Hematopoietic multipotent progenitor cell treated with erythropoietin and hydrocortisone succinate and interleukin-3 and kit ligand, for 17 days (in vitro differentiated cells): ENCODE measurements at regions not wholly inside any gene's neighbourhood (a gene's known extent, or its start where the extent isn't known, plus 50 kb on each side); places are given as distances from the start of the nearest gene placed in this dataset.
"Not testable (repeated sequence)": the region's sequence is repeated elsewhere in the genome, so short reads cannot be mapped to it uniquely, and the experiment has no call there.

Experiments
- DNase-seq: peaks from one replicate; pipeline ENCODE4 v3.0.0-alpha.2; 2015; ENCODE audit warnings: low spot score

DNA sequence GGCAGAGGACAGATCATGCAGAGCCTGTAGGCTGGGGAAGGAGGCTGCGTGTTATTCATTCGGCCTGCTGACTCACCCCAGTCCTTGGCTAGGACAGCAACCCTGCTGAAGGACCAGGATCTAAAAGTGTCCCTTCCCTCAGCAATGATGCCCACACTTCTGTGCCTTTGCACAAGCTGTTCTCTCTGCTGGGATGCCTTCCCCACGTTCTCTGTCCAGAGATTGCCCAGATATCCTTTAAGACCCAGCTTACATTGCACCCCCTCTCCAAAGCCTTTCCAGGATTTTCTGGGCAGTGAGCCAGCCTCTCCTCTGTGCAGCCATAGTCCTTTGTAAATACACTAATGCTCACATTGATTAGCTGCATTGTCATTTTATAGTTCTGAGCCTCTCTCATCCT is 99.3 kb upstream of the CHD6 start:
- DNase-seq, result no peak

DNA sequence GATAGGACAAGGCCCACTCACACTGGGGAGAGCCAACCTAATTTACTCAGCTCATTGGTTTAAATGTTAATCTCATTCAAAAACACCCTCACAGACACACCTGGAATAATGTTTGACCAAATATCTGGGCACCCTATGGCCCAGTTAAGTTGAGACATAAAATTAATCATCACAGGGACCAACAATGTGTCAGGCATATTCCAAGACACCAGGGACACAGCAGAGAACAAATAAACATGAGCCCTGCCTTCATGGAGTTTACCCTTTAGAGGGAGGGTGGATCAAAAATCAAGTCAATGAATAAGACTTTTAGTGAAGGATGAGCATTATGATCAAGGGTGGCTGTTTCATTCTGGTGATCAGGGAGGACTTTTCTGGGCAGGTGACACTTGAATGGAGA is 98.7 kb upstream of the CHD6 start:
- no peak for DNase-seq

DNA sequence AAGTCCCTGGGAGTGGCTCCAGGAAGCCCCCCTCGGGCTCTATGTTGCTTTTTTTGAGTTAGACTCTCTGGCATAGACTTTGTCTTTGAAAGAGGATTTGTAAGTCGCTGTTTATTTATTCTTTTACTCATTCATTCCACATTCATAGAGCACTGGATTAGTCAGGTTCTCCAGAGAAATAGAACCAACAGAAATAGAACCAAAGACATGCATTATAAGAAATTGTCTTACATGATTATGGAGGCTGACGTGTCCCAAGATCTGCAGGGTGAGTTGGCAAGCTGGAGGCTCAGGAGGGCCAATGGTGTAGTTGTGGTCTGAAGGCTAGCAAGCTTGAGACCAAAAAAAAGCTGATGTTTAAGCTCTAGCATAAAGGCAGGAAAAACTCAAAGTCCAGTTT is 98.3 kb upstream of the CHD6 start:
- DNase-seq, result no peak

DNA sequence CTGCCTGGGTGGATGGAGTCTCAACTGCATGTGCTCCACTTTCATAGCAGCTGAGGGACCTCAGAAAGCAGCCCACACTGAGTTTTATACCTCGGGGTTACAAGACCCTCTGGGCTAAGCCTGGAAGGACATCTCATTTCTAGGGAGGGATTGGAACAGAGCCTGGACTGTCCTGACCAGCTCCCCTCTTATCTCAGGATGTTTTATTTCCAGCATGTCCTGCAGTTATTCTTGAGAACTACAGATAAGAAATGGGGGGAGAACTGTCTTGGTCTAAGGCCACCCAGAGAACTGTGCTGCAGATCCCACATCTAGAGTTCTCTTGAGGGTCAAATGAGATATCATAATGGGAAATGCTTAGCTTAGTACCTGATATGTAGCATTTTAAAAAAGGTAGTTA is 97.3 kb upstream of the CHD6 start:
- DNase-seq, result no peak

DNA sequence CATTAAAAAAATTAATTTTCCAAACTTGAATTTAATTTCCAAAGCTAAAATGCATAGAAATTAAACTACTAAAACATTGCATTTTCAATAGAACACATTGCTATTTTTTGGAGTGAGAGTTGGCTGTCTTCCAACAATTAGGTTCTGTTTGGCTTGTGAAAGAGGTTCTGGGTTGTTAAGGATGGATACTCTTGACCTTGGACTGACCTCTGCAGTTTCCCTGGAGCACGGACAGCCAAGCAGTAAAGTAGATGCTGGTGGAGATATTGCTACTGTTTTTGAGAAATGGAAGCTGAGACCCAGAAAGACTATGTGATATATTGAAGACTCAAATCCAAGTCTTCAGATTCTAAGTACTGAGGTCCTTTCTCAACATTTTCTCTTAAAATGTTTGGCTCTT is 95.9 kb upstream of the CHD6 start:
- DNase-seq, result no peak

DNA sequence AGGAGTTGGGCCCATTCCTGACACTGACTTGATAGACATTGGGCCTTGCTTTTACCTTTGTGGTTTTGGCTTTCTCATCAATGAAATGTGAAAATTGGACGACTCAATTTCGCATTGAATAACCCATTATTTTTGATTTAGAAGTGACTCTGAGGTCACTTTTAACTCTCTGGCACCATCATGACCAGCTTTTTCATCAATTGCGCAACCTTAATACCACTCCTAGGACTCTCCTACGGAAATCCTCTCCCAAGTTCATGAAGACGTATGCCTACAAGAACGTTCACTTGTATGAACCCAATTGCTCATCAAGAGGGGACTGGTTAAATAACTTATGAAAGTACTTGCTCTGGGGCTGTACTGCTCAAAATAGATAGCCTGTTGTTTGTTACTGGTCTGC is 86.7 kb upstream of the CHD6 start:
- DNase-seq, result no peak

DNA sequence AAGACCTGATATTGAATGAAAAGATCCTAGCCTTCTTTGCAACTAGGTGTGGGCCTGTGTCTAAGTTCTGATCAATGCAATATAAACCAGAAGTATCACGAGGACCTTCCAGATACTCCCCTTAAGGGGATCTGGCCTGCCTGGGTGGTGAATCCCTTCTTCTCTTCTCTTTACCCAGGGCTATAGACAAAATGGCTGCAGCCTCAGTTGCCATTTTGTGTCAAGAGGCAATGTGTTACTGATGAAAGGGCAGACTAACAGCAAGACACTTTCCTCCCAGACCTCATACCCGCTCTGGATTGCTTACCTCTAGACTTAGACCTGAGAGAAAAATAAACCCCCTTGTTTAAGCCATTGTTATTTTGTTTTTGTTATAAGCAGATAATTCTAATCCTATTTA is 84.5 kb upstream of the CHD6 start:
- no peak for DNase-seq

DNA sequence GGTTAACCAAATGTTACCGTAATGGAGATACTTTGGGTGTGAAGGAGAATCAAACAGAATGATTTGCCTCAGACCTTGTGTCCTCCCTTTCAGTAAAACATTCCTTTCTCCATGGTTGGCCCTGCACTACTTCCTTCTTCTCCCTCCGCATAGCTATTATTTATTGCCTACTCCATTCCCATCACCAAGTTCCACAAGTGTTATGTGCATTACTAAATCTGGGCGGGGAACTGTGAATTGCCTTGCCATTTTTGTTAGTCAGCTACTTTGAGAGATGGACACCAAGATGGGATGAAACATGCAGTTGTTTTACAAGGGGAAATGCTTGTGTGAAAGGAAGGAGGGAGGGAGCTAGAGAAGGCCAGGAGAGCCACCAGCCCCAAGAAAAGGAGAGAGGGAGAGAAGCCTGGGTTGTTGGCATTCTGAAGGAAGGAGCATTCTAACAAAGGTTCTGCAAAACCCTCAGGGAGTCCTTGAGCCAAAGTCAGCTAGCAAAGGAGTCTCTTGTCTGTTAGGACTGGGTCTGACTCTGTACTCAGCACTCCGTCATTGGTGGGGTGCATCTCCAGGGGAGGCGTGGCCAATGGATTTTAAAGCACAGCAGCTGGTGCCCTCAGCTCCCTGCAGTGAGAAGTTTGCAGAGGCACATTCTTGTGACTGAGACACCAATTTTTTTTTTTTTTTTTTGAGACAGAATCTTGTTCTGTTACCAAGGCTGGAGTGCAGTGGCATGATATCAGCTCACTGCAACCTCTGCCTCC is 83.6 kb upstream of the CHD6 start:
- DNase-seq, result no peak

DNA sequence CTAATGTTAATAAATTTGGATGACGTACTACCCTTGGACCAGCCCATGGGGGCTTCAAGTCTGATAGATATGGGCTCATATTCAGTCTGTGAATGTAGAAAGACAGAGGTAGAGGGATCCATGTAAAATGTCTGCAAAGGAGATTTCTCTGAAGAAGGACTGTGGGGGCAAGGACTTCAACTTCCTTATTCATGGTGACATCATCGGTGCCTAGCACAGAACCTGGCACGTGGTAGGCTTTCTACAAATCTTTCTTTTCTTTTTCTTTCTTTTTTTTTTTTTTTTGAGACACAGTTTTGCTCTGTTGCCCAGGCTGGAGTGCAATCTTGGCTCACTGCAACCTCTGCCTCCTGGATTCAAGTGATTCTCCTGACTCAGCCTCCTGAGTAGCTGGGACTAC is 81.5 kb upstream of the CHD6 start:
- not testable (repeated sequence) for DNase-seq

DNA sequence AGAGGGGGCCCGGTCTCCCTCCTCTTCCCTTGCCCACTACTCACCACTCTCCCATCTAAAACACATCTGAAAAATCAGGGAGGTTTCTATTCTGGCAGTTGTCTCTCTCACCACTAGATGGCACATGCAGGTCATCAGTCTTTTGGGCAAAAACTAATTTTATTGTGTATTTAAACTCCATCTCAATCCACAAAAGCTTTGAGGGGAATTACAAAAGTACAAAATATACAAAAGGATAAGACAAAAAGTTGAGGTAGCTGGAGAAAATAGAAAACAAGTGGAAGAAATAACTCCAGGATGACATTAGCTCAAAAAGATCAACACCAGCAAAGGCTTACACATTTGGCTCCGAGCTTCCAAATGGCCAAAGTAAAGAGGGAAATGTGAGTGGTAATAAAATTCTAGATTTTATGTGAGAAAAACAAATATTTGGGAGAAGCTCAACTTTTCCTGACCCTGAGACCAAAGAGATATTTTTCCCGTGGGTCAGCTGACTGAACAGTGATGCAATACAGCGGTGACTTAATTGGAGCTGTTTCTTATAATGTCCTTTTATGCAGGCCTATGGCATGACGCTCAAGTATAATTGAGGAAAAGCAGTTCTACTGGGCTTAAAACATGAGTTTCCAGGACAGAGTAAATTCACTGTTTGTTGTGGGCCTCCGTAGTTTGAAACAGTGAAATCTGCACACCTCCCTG is 79.8 kb upstream of the CHD6 start:
- DNase-seq, result no peak

DNA sequence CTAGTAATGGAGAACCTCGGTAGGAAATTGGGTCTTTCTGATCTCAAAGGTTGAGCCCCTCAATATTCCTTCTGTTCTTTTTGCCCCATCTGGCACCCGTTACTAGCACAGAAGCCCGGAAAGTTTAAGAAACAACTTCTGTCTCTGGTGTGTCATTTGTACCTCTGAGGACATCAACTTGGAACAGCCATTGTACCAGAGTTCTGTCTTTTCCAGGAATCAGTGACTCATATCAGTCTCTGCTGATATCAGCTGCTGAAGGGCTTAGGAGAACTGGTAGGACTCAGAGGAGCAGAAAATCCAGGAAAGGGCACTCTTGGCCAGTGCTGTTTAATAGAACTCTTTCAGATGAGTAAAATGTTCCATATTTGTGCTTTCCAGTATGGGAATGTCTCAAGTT is 78.3 kb upstream of the CHD6 start:
- no peak for DNase-seq

DNA sequence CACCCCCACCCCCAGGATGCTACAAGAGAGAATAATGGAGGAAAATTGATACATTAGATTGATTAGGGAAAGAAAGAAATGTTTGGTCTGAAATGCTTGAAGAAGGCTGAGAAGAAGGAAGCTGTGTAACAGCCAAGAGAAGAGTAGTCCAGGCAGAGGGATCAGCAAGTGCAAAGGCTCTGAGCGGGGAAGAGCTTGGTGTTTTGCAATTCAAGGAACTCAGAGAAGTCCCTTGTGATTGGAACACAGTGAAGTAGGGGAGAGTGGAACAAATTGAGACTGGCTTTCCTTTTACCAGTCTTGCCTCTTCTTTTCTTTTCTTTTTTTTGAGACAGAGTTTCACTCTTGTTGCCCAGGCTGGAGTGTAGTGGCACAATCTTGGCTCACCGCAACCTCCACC is 76.6 kb upstream of the CHD6 start:
- no peak for DNase-seq

DNA sequence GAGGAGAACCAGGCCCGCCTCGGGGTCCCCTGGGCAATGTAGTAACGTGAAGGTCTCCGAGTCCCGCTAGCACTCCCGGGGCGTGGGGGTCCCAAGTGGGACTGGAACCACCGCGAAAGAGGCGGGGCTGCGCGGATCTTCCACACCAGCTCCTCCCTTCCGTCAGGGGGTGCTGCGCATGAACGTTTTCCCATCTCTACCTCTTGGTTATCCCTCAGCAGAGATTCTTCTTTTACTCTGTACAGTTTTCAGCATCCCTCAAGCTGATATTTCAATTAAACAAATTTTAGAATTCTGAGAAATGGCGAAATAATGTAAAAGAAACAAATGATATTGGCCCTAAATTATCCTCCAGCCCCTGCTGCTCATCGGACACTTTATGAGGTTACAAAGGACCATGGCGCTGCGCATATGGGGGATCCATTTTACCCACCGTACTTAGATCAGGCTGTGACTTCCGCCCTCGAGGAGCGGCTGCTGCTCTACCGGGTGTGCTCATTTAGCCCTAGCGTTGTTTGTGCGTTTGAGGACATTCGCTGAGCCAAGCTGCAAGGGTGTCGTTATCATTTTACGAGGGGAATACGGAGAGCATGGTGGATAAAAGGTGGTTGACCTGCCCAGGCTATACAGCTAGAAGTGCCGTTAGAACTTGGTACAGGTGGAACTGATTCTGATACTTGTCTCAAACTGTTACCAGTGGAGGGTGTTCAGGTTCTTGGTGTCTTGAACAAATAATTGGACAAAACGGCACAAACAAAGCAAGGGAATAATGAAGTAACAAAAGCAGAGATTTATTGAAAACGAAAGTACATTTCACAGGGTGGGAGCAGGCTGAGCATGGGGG is 75.2 kb upstream of the CHD6 start:
- peak; percentile 68 for DNase-seq

DNA sequence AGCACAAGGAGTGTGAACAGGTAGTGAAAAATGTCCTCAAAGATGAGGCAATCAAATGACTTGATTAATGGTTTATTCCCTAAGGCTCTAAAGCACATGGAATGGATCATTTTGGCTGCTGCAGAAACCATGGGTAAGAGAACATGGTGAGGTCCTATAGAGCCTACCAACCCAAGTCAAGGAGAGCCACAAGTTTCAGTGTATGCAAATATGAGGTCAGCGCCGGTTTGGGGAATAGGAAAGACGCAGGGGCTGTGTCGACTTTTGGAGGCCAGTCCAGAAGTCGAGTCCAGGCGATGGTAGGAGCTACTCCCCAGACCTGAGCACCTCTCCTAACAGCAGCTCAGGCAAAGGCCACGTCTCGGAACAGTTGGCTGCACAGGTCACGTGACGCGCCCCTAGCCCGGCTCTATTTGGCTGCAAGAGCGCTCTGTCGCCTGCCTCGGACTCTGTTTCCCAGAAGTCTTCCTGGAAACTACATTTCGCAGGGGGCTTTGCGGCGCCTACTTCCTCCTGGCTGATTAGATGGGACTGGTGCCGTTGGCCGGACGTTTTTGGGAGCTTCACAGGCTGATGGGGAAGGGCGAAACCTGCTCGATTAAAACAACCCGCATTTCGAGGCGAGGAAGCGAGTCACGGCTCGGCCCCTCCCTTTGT is 74.4 kb upstream of the CHD6 start:
- no peak for DNase-seq

DNA sequence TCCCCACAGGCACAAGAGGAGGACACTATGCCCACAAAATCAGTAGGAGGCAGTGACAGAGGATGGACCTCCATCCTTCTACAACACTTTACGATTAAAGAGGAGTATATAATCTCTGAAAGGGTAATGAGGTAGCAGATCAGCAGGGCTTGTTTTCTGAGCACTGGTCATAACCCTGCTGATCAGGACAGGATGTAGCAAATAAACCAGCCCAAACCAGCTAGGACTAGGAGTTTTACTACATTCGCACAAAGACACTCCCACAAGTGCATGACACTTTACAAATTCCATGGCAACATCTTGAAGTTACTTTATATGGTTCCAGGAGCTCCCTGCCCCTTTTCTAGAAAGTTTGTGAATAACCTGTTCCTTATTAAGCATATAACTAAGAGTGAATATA is 73.3 kb upstream of the CHD6 start:
- DNase-seq, result no peak

DNA sequence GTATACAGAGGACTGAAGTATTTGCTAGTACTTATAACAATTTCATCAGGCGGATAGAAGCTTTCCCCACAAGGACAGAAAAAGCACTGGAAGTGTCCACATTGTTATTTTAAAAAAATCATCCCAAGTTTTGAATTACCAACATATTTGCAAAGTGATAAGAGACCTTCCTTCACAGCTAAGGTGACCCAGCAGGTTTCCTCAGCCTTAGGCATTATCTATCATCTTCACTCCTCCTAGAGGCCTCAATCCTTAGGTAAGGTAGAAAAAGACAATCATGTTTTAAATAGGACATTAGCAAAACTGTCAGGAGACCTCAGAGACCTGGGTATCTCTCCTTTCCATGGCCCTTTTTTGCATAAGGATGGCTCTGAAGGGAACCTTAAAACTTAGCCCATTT is 72.5 kb upstream of the CHD6 start:
- DNase-seq, result no peak

DNA sequence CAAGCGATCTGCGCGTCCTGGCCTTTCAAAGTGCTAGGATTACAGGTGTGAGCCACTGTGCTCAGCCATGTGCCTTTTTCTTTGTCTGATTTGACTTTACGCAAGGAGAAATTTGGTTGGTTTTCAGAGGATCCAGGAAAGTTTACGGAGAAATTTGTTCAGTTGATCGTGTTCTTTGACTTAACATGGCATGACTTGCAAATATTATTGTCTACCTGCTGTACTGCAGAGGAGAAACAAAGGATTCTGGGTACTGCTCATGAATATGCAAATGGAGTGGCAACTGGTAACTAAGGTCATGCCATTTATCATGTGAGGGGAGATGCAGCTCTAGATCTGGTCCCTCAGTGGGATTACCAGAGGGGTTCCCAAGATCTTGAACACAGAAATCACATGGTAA is 68.8 kb upstream of the CHD6 start:
- DNase-seq, result no peak

DNA sequence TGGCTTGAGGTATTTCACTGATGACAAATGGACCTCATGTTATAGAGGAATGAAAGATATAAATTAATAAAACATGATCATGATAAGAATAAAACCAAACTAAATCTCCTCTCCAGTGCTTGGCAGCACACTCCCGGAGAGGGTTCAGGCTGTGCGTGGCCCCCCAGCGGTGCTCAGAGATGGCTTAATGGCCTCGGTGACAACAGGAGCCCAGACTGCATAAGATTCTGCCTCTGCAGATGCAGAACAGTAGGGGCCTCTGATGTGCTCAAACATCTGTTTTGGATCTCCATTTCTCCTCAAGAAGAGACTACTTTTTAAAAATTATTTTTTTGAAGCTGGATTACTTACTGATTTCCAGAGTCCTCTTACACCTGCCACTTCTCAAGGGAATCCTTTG is 67.0 kb upstream of the CHD6 start:
- not testable (repeated sequence) for DNase-seq

DNA sequence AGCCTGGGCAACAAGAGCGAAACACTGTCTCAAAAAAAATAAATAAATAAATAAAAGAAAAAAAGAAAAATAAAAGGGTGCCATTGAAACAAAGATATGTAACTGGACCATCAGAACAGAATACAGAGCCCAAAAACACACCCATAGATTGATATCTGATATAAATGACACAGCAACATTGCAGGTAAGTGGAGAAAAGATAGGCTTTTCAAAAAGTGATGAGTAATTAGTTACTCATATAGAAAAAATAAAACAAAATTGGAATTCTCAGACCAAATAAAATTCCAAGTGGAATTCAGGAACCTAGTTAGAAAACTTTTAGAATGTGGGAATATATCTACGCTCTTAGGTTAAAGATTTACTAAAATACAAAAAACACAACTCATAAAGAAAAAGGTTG is 60.6 kb upstream of the CHD6 start:
- no peak for DNase-seq

DNA sequence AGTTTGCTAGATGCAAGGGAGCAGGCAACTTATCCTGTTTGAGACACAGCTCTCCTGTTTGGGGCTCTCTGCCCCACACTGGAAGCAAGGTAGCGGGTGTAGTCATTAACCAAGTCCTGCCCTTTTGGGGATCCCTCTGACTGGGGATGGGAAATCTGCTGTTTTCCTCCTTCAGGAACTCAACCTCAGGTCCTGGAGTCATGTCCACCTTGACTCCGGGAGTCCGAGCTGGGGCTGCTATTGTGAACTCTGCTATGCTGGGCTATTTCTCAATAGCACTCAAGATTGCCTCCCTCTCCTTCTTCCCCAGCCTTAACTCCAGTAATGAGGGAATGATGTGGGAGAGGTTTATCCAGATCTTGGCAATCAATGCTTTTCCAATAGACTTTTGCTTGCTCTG is 54.1 kb upstream of the CHD6 start:
- DNase-seq, result no peak

DNA sequence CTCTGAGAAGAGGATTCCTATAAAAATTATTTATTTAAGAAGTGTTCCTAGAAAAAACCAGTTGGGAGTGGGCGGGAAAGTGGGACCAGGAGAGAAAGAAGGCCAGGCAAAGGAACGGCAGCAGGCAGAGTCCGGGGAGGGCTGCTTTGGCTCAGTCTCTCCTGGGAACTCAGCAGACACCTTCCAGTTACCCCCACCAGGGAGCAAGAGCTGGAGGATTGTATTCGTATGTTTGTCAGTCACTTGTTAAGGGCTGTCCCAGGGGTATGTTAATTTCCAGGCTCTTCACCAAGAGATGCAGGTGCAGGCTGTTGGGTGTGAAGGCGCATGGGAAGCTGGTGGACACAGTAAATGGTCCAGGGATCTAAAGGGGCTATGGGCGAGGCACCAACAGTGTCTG is 53.0 kb upstream of the CHD6 start:
- DNase-seq, result no peak

DNA sequence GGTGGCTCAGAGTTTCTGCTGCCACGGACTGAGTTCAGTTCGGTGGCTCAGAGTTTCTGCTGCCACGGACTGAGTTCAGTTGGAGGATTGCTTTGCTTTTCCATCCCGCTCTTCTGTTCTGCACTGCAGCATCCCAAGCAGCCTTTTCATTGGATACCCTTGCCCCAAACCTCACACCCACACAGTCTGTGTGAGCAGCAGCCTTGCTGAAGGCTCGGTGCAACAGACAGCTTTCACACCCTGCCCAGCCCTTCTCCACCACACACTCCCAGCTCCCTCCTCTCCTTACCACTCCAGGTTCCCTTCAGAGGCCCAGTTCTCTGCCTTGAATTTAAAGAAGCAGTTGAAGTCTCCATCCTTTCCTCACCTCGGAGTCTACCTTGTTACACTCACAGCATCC is 52.5 kb upstream of the CHD6 start:
- no peak for DNase-seq
